Osteoblast (primary cell): ENCODE measurements at regions not wholly inside any gene's neighbourhood (a gene's known extent, or its start where the extent isn't known, plus 50 kb on each side); places are given as distances from the start of the nearest gene placed in this dataset.

Experiments
- DNase-seq: peaks from one replicate; pipeline ENCODE4 v3.0.0; 2011; ENCODE audit warnings: low spot score, mixed read lengths; ENCODE audit not compliant: insufficient read length; ENCODE audit errors: missing footprints
- H2AFZ ChIP-seq: 2 replicates; pipeline ENCODE4 v1.6.0; 2011; ENCODE audit warnings: mild to moderate bottlenecking, low read length
- H3K27ac ChIP-seq: 2 replicates; pipeline ENCODE4 v1.5.1; 2011; ENCODE audit warnings: mild to moderate bottlenecking, low read depth, low read length, moderate library complexity
- H3K27me3 ChIP-seq: 2 replicates; pipeline ENCODE4 v1.6.0; 2012; ENCODE audit warnings: mild to moderate bottlenecking, control low read depth, inconsistent platforms, low read length, moderate library complexity; ENCODE audit not compliant: insufficient read depth
- H3K36me3 ChIP-seq: 2 replicates; pipeline ENCODE4 v1.5.1; 2011; ENCODE audit warnings: mild to moderate bottlenecking, low read length, control low read depth, moderate library complexity; ENCODE audit not compliant: insufficient read depth
- H3K4me1 ChIP-seq: 2 replicates; pipeline ENCODE4 v1.5.1; 2011; ENCODE audit warnings: mild to moderate bottlenecking, low read length, control low read depth, moderate library complexity; ENCODE audit not compliant: insufficient read depth
- H3K4me2 ChIP-seq: 2 replicates; pipeline ENCODE4 v1.6.0; 2011; ENCODE audit warnings: mild to moderate bottlenecking, low read length; ENCODE audit not compliant: insufficient read depth
- H3K4me3 ChIP-seq: fragments of 200-600 bp; sonication (generic); 3 replicates; pipeline ENCODE4 v1.5.1; 2012; ENCODE audit warnings: mild to moderate bottlenecking, low read length, inconsistent platforms; ENCODE audit not compliant: insufficient read depth
- H3K79me2 ChIP-seq: 2 replicates; pipeline ENCODE4 v1.6.0; 2012; ENCODE audit warnings: mild to moderate bottlenecking, low read length, control low read depth, inconsistent platforms; ENCODE audit not compliant: insufficient read depth
- H3K9me3 ChIP-seq: 2 replicates; pipeline ENCODE4 v1.5.1; 2011; ENCODE audit warnings: low read depth, low read length, control low read depth
- H4K20me1 ChIP-seq: 2 replicates; pipeline ENCODE4 v1.6.0; 2012; ENCODE audit warnings: mild to moderate bottlenecking, low read length, control low read depth; ENCODE audit not compliant: insufficient read depth
- TF ChIP-seq, protein P1 (sequence below): IDR thresholded peaks from 2 replicates; pipeline ENCODE4 v1.5.1; 2011; ENCODE audit warnings: mild to moderate bottlenecking, low read depth, low read length, moderate library complexity; ENCODE audit errors: extremely low read depth

DNA sequence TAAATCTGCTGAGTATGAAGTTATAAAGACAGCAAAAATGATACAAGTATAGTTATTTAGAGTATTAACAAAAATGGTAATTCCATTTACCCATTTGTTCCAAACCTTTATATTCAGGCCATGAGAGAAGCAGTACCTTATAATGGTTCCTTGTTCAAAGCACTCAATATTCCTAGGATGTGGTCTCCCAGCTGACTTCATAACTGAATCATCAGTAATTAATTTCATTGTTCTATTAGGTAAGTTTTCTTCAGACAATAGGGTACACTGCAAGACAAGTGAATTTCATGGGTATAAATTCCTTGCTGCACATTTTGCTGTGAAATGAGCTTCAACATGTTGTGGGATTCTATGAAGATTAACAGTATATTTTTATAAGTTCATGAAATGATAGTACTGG is 550.8 kb upstream of the ZEB2 start:
- TF ChIP-seq, protein P1, sequence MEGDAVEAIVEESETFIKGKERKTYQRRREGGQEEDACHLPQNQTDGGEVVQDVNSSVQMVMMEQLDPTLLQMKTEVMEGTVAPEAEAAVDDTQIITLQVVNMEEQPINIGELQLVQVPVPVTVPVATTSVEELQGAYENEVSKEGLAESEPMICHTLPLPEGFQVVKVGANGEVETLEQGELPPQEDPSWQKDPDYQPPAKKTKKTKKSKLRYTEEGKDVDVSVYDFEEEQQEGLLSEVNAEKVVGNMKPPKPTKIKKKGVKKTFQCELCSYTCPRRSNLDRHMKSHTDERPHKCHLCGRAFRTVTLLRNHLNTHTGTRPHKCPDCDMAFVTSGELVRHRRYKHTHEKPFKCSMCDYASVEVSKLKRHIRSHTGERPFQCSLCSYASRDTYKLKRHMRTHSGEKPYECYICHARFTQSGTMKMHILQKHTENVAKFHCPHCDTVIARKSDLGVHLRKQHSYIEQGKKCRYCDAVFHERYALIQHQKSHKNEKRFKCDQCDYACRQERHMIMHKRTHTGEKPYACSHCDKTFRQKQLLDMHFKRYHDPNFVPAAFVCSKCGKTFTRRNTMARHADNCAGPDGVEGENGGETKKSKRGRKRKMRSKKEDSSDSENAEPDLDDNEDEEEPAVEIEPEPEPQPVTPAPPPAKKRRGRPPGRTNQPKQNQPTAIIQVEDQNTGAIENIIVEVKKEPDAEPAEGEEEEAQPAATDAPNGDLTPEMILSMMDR, result no peak
- no peaks in the 10 kb centered on the region for H4K20me1 ChIP-seq
- peaks cover 12% of the 10 kb centered on the region for H3K4me1 ChIP-seq
- H3K9me3 ChIP-seq, result no peaks in the 10 kb centered on the region
- H3K27me3 ChIP-seq, result no peaks in the 10 kb centered on the region
- H2AFZ ChIP-seq, result no peak overlapping the region
- no peak overlapping the region for H3K4me2 ChIP-seq
- H3K36me3 ChIP-seq, result no peaks in the 10 kb centered on the region
- no peak for DNase-seq
- H3K4me3 ChIP-seq, result no peak overlapping the region
- H3K79me2 ChIP-seq, result no peaks in the 10 kb centered on the region
- no peak overlapping the region for H3K27ac ChIP-seq

DNA sequence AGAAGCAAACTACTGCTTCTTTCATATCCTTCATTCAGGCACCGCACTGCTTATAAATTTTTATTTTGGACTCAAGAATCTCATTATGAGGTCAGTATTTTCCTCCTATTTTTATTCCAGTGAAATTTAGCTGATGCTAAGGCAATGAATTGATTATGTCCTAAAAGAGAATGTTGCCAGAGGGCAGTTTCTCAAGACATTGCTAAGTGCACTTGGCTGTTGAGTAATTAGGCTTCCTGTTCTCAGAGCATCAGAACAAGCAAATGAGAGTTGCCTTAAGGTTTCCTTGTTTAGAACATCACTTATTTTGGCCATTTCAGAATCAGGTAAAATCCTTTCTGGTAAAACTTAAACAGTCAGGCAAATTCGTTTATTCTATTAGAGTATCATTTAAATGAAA is 548.6 kb upstream of the ZEB2 start:
- H4K20me1 ChIP-seq, result no peaks in the 10 kb centered on the region
- H3K4me1 ChIP-seq, result peaks cover 30% of the 10 kb centered on the region
- H3K27me3 ChIP-seq, result no peaks in the 10 kb centered on the region
- no peak for DNase-seq
- no peaks in the 10 kb centered on the region for H3K36me3 ChIP-seq
- no peaks in the 10 kb centered on the region for H3K9me3 ChIP-seq
- H3K4me3 ChIP-seq, result no peak overlapping the region
- TF ChIP-seq, protein P1, result no peak
- no peaks in the 10 kb centered on the region for H3K79me2 ChIP-seq
- H3K4me2 ChIP-seq, result no peak overlapping the region
- no peak overlapping the region for H3K27ac ChIP-seq
- no peak overlapping the region for H2AFZ ChIP-seq

DNA sequence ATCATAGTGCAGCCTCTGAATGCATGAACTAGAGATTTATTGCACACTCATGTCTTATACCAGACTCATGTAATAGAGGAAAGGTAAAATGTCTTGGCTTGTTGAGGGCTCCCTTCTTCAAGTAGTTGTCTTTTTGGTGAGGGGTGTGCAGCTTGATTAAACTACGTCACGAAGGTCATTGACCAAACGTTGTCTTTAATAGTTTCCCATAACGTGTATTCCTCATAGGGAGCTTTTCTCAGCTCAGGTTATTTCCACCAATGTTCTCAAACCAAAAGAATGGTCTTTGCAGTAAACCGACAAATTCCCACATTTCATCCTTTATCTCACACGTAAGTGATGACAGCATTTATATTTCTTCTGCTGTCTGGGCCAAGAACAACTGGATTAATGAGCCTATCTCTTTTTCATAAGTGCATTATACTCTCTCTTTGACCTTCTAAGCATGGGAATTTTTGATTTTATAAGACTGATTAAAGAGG is 547.7 kb upstream of the ZEB2 start:
- Histone ChIP-seq H3K27me3 (no peaks in the 10 kb centered on the region), H2AFZ (no peak overlapping the region), H3K27ac (no peak overlapping the region), H3K4me2 (no peak overlapping the region), H3K9me3 (no peaks in the 10 kb centered on the region), H3K79me2 (no peaks in the 10 kb centered on the region), H3K4me3 (no peak overlapping the region), H3K4me1 (peaks cover 30% of the 10 kb centered on the region), H3K36me3 (no peaks in the 10 kb centered on the region), H4K20me1 (no peaks in the 10 kb centered on the region)
- TF ChIP-seq, protein P1, result no peak
- no peak for DNase-seq

DNA sequence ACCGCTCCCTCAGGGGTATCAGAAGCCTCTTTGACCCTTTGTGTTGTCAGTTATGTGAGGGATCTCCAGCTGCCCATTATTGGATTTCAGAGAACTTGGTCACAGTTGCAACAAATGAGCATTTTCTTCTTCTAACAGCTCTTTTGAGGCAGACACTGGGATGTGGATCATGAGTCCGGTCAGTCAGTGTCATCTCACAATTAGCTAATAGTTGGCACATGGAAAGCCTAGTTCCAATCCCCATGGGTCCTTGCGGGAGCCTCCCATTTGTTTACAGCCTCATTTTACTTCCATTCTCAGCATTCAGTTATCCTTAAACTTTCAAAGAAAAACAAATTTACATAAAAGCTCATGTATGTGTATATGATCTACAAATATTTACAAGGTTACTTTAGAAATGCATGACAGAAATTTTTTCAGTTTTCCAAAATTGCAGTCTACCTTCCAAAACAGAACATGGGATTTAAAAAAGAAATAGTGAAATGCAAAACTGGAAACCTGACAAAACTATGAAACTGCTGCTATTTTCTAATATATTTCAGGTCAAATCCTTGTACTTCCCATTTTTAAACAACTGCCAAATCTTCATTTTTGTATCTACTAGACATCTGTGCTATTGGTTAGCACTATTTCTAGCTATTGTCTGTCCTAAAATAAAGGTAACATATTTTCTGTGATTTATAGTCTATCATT is 547.1 kb upstream of the ZEB2 start:
- Histone ChIP-seq H3K9me3 (no peaks in the 10 kb centered on the region), H3K4me2 (peak overlapping the region; percentile 29), H3K27ac (peak overlapping the region; percentile 64), H3K27me3 (no peaks in the 10 kb centered on the region), H3K4me1 (peaks cover 30% of the 10 kb centered on the region), H3K36me3 (no peaks in the 10 kb centered on the region), H3K79me2 (no peaks in the 10 kb centered on the region), H2AFZ (peak overlapping the region; percentile 76), H3K4me3 (no peak overlapping the region), H4K20me1 (no peaks in the 10 kb centered on the region)
- TF ChIP-seq, protein P1, result no peak
- DNase-seq, result no peak
